Large intestine (tissue), 3 donors: ENCODE measurements at regions not wholly inside any gene's neighbourhood (a gene's known extent, or its start where the extent isn't known, plus 50 kb on each side); places are given as distances from the start of the nearest gene placed in this dataset.
A peak's percentile ranks its signal among the peaks of the same experiment; 100 is the strongest.
"Not testable (repeated sequence)": the region's sequence is repeated elsewhere in the genome, so short reads cannot be mapped to it uniquely, and the experiment has no call there.

ENCODE experiments used
- DNase-seq, 2 donors: peaks; one replicate each; pipeline versions ENCODE4 v3.0.0 to v3.0.0-alpha.2; 2013
- H3K27ac ChIP-seq: one replicate; pipeline ENCODE4 v1.5.1; 2013; ENCODE audit warnings: low read length
- H3K27me3 ChIP-seq: 2 replicates; pipeline ENCODE4 v1.6.1; 2013; ENCODE audit warnings: low read length; ENCODE audit not compliant: control insufficient read depth, insufficient read depth
- H3K36me3 ChIP-seq: 2 replicates; pipeline ENCODE4 v1.6.1; 2013; ENCODE audit warnings: low read length; ENCODE audit not compliant: control insufficient read depth, insufficient read depth
- H3K4me1 ChIP-seq: one replicate; pipeline ENCODE4 v1.6.1; 2013; ENCODE audit warnings: low read length; ENCODE audit not compliant: control insufficient read depth, insufficient read depth
- H3K4me3 ChIP-seq: one replicate; pipeline ENCODE4 v1.5.1; 2013; ENCODE audit warnings: low read length
- H3K9me3 ChIP-seq: one replicate; pipeline ENCODE4 v1.6.1; 2013; ENCODE audit warnings: mild to moderate bottlenecking, low read depth, low read length, moderate library complexity; ENCODE audit not compliant: control insufficient read depth
- WGBS: methylation state at CpG from one replicate; pipeline ENCODE4 v1.1.5; 2013; ENCODE audit warnings: low lambda C conversion rate; ENCODE audit not compliant: insufficient coverage; 5-methylcytosine and 5-hydroxymethylcytosine counted together

DNA sequence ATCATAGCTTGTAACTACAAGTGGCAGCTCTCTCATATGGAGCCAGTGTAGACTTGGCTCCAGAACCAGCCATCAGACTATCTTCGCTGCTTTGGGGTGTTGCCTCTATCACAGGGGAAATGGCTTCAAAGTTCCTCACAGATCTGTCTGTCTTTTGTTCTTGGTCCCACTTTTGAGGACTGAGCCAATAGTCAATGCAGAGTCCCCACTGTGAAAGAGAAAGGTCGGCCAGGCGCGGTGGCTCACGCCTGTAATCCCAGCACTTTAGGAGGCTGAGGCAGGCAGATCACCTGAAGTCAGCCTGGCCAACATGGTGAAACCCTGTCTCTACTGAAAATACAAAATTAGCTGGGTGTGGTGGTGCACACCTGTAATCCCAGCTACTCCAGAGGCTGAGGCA, 86.9 kb upstream of the FZD7 start:
- not testable (repeated sequence) for H3K27ac ChIP-seq, H3K36me3 ChIP-seq, H3K9me3 ChIP-seq, H3K27me3 ChIP-seq, H3K4me1 ChIP-seq, DNase-seq, H3K4me3 ChIP-seq
- WGBS, result no CpG with 5 or more reads among the region's 5 CpGs

DNA sequence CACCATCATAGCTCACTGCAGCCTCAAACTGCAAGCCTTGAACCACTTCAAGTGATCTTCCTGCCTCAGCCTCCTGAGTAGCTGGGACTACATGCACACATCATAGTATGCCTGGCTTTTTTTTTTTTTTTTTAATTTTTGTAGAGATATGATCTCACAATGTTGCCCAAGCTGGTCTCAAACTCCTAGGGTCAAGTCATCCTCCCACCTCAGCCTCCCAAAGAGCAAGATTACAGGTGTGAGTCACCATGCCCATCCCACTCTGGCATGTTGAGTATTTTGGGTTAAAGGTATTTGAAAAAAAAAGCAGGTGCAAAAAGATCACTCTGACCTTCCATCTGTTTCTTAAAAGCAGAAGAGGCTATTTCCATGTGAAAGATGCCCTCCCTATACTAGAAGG, 86.4 kb upstream of the FZD7 start:
- Histone ChIP-seq H3K4me3 (no peak overlapping the region), H3K9me3 (no peaks in the 10 kb centered on the region), H3K27ac (no peak overlapping the region), H3K27me3 (no peaks in the 10 kb centered on the region), H3K36me3 (no peaks in the 10 kb centered on the region), H3K4me1 (peaks cover 9% of the 10 kb centered on the region)
- DNase-seq, result no peak

DNA sequence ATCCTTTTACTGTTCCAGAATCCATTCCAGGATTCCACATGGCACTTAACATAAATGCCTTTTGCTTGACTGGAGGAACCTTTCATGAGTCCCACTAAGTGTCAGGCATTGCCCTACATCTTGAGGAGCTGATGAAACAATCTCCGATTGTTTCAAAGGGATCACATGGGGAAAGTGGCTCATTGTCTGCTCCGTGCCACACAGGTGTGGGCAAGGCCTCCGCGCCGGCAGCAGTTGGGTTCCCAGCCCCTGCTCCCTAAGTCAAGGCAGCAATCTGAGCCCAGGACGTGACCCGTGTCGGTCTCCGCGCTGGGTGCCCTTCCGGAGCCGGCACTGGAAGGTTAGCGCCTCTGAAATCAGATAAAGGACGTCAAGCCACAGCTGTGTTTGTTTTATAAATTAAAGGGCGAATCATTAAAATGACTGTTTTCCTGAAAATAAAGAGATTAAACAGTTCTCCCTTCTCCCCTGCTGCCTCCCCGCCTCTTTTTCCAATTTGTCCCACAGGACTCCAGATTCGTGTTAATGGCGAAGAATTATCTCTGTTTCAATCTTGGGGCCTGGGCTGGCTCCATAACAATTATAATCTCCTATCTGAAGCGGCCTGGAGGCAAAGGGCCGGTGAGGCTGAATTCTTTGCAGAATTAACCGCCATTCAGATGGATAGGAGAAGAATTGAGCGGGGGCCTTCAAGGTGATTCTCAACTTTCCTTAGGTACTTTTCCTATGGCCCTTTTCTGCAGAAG, 84.3 kb upstream of the FZD7 start:
- Histone ChIP-seq H3K27me3 (no peaks in the 10 kb centered on the region), H3K4me3 (no peak overlapping the region), H3K36me3 (no peaks in the 10 kb centered on the region), H3K4me1 (peaks cover 9% of the 10 kb centered on the region), H3K27ac (no peak overlapping the region), H3K9me3 (no peaks in the 10 kb centered on the region)
- peak in 1 of 2 donors; percentile 18 for DNase-seq
- WGBS, result 53% methylated on average over 2 of the region's 22 CpGs

DNA sequence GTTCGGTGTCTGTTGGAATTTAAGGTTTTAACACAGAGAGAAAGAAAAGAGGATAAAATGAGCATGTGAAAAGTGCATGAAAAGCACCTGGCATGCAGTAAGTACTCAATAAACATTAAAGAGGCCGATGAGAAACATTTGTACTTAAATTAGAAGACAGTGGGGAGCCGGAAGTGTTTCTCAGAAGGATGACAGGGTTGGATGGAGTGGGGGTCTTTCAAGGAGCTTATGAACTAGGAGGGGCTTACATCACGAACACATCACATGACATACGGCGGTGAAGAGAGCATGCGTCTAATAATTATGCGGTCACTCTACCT, 83.8 kb upstream of the FZD7 start:
- H3K36me3 ChIP-seq, result no peaks in the 10 kb centered on the region
- H3K4me1 ChIP-seq, result peaks cover 7% of the 10 kb centered on the region
- no peak for DNase-seq
- WGBS, result 83% methylated on average over 3 of the region's 8 CpGs
- no peak overlapping the region for H3K27ac ChIP-seq
- no peak overlapping the region for H3K4me3 ChIP-seq
- H3K27me3 ChIP-seq, result no peaks in the 10 kb centered on the region
- H3K9me3 ChIP-seq, result no peaks in the 10 kb centered on the region

- Histone ChIP-seq H3K4me3 (no peak overlapping the region), H3K4me1 (no peaks in the 10 kb centered on the region), H3K27ac (no peak overlapping the region), H3K36me3 (no peaks in the 10 kb centered on the region), H3K27me3 (no peaks in the 10 kb centered on the region), H3K9me3 (no peaks in the 10 kb centered on the region)
- DNase-seq, result no peak
- WGBS, result no CpG with 5 or more reads among the region's 6 CpGs
Observed at GRCh38 chr2:201950606-201951005, 83.0 kb upstream of the FZD7 start.

GRCh38 chr2:201952187-201952586, 81.5 kb upstream of the FZD7 start:
- Histone ChIP-seq H3K36me3 (no peaks in the 10 kb centered on the region), H3K27ac (no peak overlapping the region), H3K9me3 (no peaks in the 10 kb centered on the region), H3K4me1 (no peaks in the 10 kb centered on the region), H3K27me3 (no peaks in the 10 kb centered on the region), H3K4me3 (no peak overlapping the region)
- WGBS, result no CpG with 5 or more reads among the region's 5 CpGs
- no peak for DNase-seq

DNA sequence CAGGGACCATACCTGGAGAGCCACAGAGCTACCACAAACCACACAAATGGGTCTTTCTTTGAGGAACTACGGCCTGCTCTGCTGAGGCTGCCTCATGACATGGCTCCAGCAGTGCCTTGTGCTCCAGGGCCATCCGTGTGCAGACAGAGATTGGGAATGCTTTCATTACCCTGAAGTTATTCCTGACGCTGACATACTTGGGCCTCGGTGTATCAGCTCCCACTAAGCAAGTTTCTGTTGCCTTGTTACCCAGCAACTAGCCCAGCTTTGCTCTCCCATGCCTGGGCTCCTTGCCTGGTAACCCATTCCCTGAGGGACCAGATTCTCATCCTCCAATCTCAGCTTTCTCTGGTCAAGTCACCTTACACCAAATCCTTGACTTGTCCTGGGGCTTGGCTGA, 80.3 kb upstream of the FZD7 start:
- H3K36me3 ChIP-seq, result no peaks in the 10 kb centered on the region
- WGBS, result no CpG with 5 or more reads among the region's 4 CpGs
- H3K9me3 ChIP-seq, result no peaks in the 10 kb centered on the region
- H3K27me3 ChIP-seq, result no peaks in the 10 kb centered on the region
- no peaks in the 10 kb centered on the region for H3K4me1 ChIP-seq
- no peak overlapping the region for H3K27ac ChIP-seq
- DNase-seq, result no peak
- H3K4me3 ChIP-seq, result no peak overlapping the region

GRCh38 chr2:201953880-201954279, 79.8 kb upstream of the FZD7 start:
- H3K36me3 ChIP-seq, result no peaks in the 10 kb centered on the region
- WGBS, result no CpG with 5 or more reads among the region's 4 CpGs
- H3K9me3 ChIP-seq, result no peaks in the 10 kb centered on the region

DNA sequence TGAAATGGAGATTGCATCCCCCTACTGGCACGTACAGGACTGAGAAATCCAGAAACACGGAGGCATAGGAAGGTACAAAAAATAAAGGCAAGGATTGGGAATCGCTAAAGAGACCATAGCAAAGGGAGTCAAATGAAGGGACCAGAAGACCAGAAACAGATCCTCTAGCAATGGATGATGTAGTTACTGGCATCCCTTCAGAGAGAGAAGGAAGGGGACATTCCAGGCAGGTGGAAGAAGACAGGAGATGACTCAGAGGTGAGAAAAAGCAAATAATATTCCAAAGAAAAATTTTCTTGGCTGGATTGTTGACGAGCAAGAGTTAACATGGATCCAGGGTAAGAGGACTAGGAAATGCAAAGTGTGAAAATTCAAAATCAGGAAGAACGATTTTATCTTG, 78.4 kb upstream of the FZD7 start:
- WGBS, result 94% methylated on average over 2 of the region's 5 CpGs
- H3K4me1 ChIP-seq, result no peaks in the 10 kb centered on the region
- DNase-seq, result no peak
- H3K4me3 ChIP-seq, result no peak overlapping the region
- no peaks in the 10 kb centered on the region for H3K36me3 ChIP-seq
- no peaks in the 10 kb centered on the region for H3K9me3 ChIP-seq
- no peak overlapping the region for H3K27ac ChIP-seq
- no peaks in the 10 kb centered on the region for H3K27me3 ChIP-seq

More at GRCh38 chr2:201953880-201954279, 79.8 kb upstream of the FZD7 start:
- DNase-seq, result no peak
- Histone ChIP-seq H3K27ac (no peak overlapping the region), H3K27me3 (no peaks in the 10 kb centered on the region), H3K4me1 (no peaks in the 10 kb centered on the region), H3K4me3 (no peak overlapping the region)

DNA sequence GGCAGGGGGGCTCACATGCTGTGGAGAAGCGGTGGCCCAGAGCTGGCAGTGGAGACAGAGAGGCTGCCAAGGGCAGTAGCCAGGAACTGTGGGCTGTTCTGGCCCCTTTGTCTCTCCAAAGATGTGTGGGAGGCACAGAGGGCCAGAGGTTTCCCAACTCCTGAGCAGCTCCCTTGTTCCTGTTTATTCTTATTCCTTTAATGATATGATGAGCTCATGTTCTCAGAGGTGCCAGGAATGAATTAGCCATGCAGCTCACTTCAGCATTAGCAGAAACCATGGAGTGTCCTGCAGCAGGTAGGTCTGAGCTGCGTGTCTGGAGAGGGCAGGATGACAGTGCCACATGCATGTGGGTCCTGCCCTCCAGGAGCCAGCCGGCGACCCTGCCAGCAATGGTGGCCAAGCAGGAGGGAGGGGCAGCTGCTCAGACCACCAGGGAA, 77.9 kb upstream of the FZD7 start:
- WGBS, result no CpG with 5 or more reads among the region's 4 CpGs
- Histone ChIP-seq H3K4me3 (no peak overlapping the region), H3K27ac (no peak overlapping the region)

GRCh38 chr2:201956361-201956760, 77.3 kb upstream of the FZD7 start:
- no peaks in the 10 kb centered on the region for H3K4me1 ChIP-seq
- H3K36me3 ChIP-seq, result no peaks in the 10 kb centered on the region
- no peak for DNase-seq
- no peaks in the 10 kb centered on the region for H3K27me3 ChIP-seq
- H3K27ac ChIP-seq, result no peak overlapping the region
- WGBS, result 100% methylated on average over 1 of the region's 7 CpGs
- no peaks in the 10 kb centered on the region for H3K9me3 ChIP-seq
- no peak overlapping the region for H3K4me3 ChIP-seq

More for the DNA sequence above, 77.9 kb upstream of the FZD7 start:
- H3K9me3 ChIP-seq, result no peaks in the 10 kb centered on the region
- H3K36me3 ChIP-seq, result no peaks in the 10 kb centered on the region
- H3K27me3 ChIP-seq, result no peaks in the 10 kb centered on the region
- no peak for DNase-seq
- no peaks in the 10 kb centered on the region for H3K4me1 ChIP-seq
